Panc1 (cell line): ENCODE measurements at regions not wholly inside any gene's neighbourhood (a gene's known extent, or its start where the extent isn't known, plus 50 kb on each side); places are given as distances from the start of the nearest gene placed in this dataset.

ENCODE experiments used
- ATAC-seq: fragments of 200-7000 bp; cut with Tn5 transposase; 2 replicates; pipeline ENCODE4 v1.9.1; 2020; ENCODE audit warnings: mild to moderate bottlenecking, moderate library complexity
- BruUV-seq: library from RNA; stranded (reverse); fragments of 400-500 nt; replicated peaks from 2 replicates; lab custom pipeline; 2021; lab: Mats Ljungman, UMichigan
- CTCF ChIA-PET: fragments of 300-600 bp; sonication (Branson Sonifier 250); formaldehyde crosslinking; loops from one replicate; lab custom pipeline; 2022; ENCODE audit warnings: antibody characterized with exemption; lab: Charles Lee
- POLR2A ChIA-PET: fragments of 300-600 bp; sonication (Branson Sonifier 250); formaldehyde crosslinking; loops from one replicate; lab custom pipeline; 2022; ENCODE audit warnings: antibody characterized with exemption; lab: Charles Lee
- DNase-seq: peaks from one replicate; pipeline ENCODE4 v3.0.0-alpha.2; 2010; ENCODE audit warnings: low read depth, low spot score
- H3K27ac ChIP-seq: 2 replicates; pipeline ENCODE4 v1.5.1; 2011; ENCODE audit warnings: mild to moderate bottlenecking, low read length, inconsistent platforms
- H3K27me3 ChIP-seq: fragments of 200-500 bp; sonication (Bioruptor generic); 2 replicates; pipeline ENCODE4 v1.6.0; 2014; ENCODE audit warnings: low read length, inconsistent platforms; ENCODE audit not compliant: control insufficient read depth, insufficient read depth
- H3K36me3 ChIP-seq: fragments of 200-500 bp; sonication (Bioruptor generic); 2 replicates; pipeline ENCODE4 v1.5.1; 2014; ENCODE audit warnings: inconsistent platforms, mild to moderate bottlenecking, low read length, moderate library complexity; ENCODE audit not compliant: control insufficient read depth, insufficient read depth
- H3K4me1 ChIP-seq: 2 replicates; pipeline ENCODE4 v1.5.1; 2011; ENCODE audit warnings: inconsistent platforms, mild to moderate bottlenecking, low read length, moderate library complexity; ENCODE audit not compliant: control insufficient read depth, insufficient read depth
- H3K4me3 ChIP-seq, 2 experiments: 2 replicates each; pipeline ENCODE4 v1.5.1; 2011 to 2012; ENCODE audit warnings: low read depth in 2 of 2, low read length in 2 of 2, mild to moderate bottlenecking in 2 of 2, inconsistent platforms in 1 of 2, moderate library complexity in 1 of 2
- H3K9me3 ChIP-seq: fragments of 200-500 bp; sonication (Bioruptor generic); 2 replicates; pipeline ENCODE4 v1.5.1; 2014; ENCODE audit warnings: low read depth, mild to moderate bottlenecking, inconsistent platforms, low read length, moderate library complexity; ENCODE audit not compliant: control insufficient read depth, insufficient read depth
- POLR2AphosphoS5 ChIP-seq: IDR thresholded peaks from 2 replicates; pipeline ENCODE4 v1.6.1; 2012; ENCODE audit warnings: mild to moderate bottlenecking, low read depth, low read length, moderate library complexity
- SIN3A ChIP-seq: IDR thresholded peaks from 2 replicates; pipeline ENCODE4 v1.6.1; 2012; ENCODE audit warnings: low read depth, mild to moderate bottlenecking, low read length, moderate library complexity, borderline replicate concordance; ENCODE audit not compliant: insufficient read depth
- TCF7L2 ChIP-seq: IDR thresholded peaks from 2 replicates; pipeline ENCODE4 v1.6.1; 2011; ENCODE audit warnings: mild to moderate bottlenecking, low read depth, low read length, inconsistent platforms
- in situ Hi-C: cut with HindIII; loops from 2 replicates; pipeline ENCODE4 v1.10.0; 2016; ENCODE audit warnings: low sequenced_read_pairs, low pct_unique_long_range_greater_than_20kb
- intact Hi-C: fragments of 100-400 bp; cut with micrococcal nuclease; formaldehyde crosslinking; loops from one replicate; pipeline ENCODE4 v1.10.0; 2022; ENCODE audit not compliant: unreplicated experiment
- TF ChIP-seq, protein P1 (sequence below): fragments of 450-650 bp; IDR thresholded peaks from 2 replicates; pipeline ENCODE4 v1.5.1; 2017; ENCODE audit warnings: mild to moderate bottlenecking
- TF ChIP-seq, protein P2 (sequence below), 2 experiments: IDR thresholded peaks; 2 replicates each; pipeline ENCODE4 v1.6.1; 2011 to 2012; ENCODE audit warnings: low read depth in 2 of 2, control low read depth in 1 of 2, low read length in 1 of 2, mild to moderate bottlenecking in 1 of 2, moderate library complexity in 1 of 2; ENCODE audit not compliant: insufficient read depth in 1 of 2

DNA sequence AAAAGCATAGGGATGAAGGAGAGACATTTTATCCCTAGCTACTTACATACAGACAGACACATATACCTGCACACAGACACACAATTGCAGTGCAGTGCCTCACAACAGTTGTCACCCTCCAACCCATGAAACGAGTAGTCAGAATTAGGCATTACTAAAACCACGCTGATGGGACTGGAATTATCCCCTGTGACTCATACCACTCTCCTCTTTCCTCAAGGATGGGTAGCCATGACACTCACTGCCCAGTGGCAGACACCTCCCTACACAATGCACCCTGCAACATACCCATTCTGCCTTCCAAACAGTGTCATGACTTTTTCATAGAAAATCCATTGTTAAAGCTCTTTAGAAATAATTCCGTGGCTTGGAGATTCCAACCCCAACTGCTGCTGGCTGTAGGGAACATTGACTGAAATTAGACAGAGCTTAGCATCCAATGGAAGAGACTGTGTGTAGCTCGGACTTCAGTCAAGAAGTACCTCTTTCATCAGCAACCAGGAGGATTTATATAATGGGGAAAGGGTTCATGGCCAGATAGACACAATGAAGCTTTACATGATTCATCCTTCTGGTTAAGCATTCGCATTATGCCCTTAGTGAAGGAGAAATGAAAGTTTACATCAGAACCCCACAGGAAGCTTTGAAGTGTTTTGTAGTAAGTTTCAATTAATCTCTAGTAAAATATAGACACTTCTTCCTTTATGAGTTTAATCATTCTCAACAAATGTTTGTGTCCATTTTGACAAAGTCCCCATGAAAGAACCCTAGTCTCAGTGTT lies 155.2 kb downstream of the FBXO15 start:
- intact Hi-C loops = no loop called here

DNA sequence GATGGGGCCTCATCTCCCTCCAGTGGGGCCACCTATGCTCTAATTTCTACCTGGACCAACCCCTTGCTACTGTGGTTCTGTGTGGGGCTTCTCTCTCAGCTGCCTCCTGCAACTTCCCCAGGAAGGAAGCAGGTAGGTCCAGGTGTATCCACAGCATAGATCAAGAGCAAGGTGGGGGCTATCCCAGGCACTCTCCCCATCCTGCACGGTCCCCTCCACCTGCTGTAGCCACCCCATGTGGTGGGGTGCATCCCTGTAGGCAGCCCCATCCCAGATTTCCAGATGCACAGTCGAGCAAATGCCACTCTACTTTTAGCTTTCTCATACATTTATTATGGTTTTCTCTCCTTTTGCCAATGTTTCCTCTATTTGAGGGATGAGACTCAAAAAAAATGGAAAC lies 156.1 kb downstream of the FBXO15 start:
- no peak for ATAC-seq
- in situ Hi-C loops = no loop called here
- BruUV-seq = no TSS peak

More for the DNA sequence above, 155.2 kb downstream of the FBXO15 start:
- POLR2A ChIA-PET = no interaction called here
- no peaks in the 10 kb centered on the region for H3K9me3 ChIP-seq
- in situ Hi-C loops = no loop called here
- CTCF ChIA-PET = no interaction called here
- H3K36me3 ChIP-seq = no peaks in the 10 kb centered on the region
- BruUV-seq = no TSS peak
- H3K4me3 ChIP-seq = no peak overlapping the region
- no peaks in the 10 kb centered on the region for H3K4me1 ChIP-seq
- ATAC-seq = no peak
- no peak for DNase-seq
- H3K27me3 ChIP-seq = no peaks in the 10 kb centered on the region
- TF ChIP-seq POLR2AphosphoS5 (no peak), TCF7L2 (no peak), SIN3A (no peak)
- TF ChIP-seq, protein P1, sequence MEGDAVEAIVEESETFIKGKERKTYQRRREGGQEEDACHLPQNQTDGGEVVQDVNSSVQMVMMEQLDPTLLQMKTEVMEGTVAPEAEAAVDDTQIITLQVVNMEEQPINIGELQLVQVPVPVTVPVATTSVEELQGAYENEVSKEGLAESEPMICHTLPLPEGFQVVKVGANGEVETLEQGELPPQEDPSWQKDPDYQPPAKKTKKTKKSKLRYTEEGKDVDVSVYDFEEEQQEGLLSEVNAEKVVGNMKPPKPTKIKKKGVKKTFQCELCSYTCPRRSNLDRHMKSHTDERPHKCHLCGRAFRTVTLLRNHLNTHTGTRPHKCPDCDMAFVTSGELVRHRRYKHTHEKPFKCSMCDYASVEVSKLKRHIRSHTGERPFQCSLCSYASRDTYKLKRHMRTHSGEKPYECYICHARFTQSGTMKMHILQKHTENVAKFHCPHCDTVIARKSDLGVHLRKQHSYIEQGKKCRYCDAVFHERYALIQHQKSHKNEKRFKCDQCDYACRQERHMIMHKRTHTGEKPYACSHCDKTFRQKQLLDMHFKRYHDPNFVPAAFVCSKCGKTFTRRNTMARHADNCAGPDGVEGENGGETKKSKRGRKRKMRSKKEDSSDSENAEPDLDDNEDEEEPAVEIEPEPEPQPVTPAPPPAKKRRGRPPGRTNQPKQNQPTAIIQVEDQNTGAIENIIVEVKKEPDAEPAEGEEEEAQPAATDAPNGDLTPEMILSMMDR = no peak
- TF ChIP-seq, protein P2, sequence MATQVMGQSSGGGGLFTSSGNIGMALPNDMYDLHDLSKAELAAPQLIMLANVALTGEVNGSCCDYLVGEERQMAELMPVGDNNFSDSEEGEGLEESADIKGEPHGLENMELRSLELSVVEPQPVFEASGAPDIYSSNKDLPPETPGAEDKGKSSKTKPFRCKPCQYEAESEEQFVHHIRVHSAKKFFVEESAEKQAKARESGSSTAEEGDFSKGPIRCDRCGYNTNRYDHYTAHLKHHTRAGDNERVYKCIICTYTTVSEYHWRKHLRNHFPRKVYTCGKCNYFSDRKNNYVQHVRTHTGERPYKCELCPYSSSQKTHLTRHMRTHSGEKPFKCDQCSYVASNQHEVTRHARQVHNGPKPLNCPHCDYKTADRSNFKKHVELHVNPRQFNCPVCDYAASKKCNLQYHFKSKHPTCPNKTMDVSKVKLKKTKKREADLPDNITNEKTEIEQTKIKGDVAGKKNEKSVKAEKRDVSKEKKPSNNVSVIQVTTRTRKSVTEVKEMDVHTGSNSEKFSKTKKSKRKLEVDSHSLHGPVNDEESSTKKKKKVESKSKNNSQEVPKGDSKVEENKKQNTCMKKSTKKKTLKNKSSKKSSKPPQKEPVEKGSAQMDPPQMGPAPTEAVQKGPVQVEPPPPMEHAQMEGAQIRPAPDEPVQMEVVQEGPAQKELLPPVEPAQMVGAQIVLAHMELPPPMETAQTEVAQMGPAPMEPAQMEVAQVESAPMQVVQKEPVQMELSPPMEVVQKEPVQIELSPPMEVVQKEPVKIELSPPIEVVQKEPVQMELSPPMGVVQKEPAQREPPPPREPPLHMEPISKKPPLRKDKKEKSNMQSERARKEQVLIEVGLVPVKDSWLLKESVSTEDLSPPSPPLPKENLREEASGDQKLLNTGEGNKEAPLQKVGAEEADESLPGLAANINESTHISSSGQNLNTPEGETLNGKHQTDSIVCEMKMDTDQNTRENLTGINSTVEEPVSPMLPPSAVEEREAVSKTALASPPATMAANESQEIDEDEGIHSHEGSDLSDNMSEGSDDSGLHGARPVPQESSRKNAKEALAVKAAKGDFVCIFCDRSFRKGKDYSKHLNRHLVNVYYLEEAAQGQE (IDR thresholded peaks at IDR 0.05; ENCODE audit: insufficient read depth in 1 of 2, low read depth in 2 of 2, low read length in 1 of 2) = no peak
- no peak overlapping the region for H3K27ac ChIP-seq

More for the DNA sequence above, 156.1 kb downstream of the FBXO15 start:
- TF ChIP-seq TCF7L2 (no peak), SIN3A (no peak), POLR2AphosphoS5 (no peak)
- TF ChIP-seq, protein P2 (IDR thresholded peaks at IDR 0.05; ENCODE audit: insufficient read depth in 1 of 2, low read depth in 2 of 2, low read length in 1 of 2) = no peak
- TF ChIP-seq, protein P1 = no peak
- Histone ChIP-seq H3K27ac (no peak overlapping the region), H3K9me3 (no peaks in the 10 kb centered on the region), H3K36me3 (no peaks in the 10 kb centered on the region), H3K4me3 (no peak overlapping the region), H3K27me3 (0 out of 2 replicates have a peak, but pooled peaks cover under 1% of the 10 kb centered on the region), H3K4me1 (no peaks in the 10 kb centered on the region)
- CTCF ChIA-PET = no interaction called here
- DNase-seq = no peak
- POLR2A ChIA-PET = no interaction called here
- intact Hi-C loops = no loop called here
